Astrocyte (in vitro differentiated cells and primary cell): ENCODE measurements at regions not wholly inside any gene's neighbourhood (a gene's known extent, or its start where the extent isn't known, plus 50 kb on each side); places are given as distances from the start of the nearest gene placed in this dataset.

Experiments
- DNase-seq: peaks from one replicate; pipeline ENCODE4 v3.0.0-alpha.2; 2010; ENCODE audit warnings: low read depth
- FAIRE-seq: peaks from 2 replicates; lab custom pipeline; 2011; peaks lifted over from hg19 to GRCh38; lab: Jason Lieb, UNC
- H2AFZ ChIP-seq: 2 replicates; pipeline ENCODE4 v1.6.0; 2012; ENCODE audit warnings: low read depth, low read length, inconsistent platforms
- H3K27ac ChIP-seq: 2 replicates; pipeline ENCODE4 v1.5.1; 2011; ENCODE audit warnings: low read depth, low read length, inconsistent platforms
- H3K27me3 ChIP-seq: 2 replicates; pipeline ENCODE4 v1.6.0; 2011; ENCODE audit warnings: low read length, inconsistent platforms; ENCODE audit not compliant: insufficient read depth
- H3K36me3 ChIP-seq: 2 replicates; pipeline ENCODE4 v1.5.1; 2011; ENCODE audit warnings: low read length, inconsistent platforms; ENCODE audit not compliant: insufficient read depth
- H3K4me1 ChIP-seq: 2 replicates; pipeline ENCODE4 v1.5.1; 2011; ENCODE audit warnings: low read length, inconsistent platforms; ENCODE audit not compliant: insufficient read depth
- H3K4me2 ChIP-seq: 2 replicates; pipeline ENCODE4 v1.6.0; 2012; ENCODE audit warnings: low read length, inconsistent platforms
- H3K4me3 ChIP-seq: 2 replicates; pipeline ENCODE4 v1.5.1; 2011; ENCODE audit warnings: low read depth, mild to moderate bottlenecking, low read length, inconsistent platforms; ENCODE audit not compliant: insufficient read depth
- H3K79me2 ChIP-seq: 2 replicates; pipeline ENCODE4 v1.6.0; 2012; ENCODE audit warnings: mild to moderate bottlenecking, low read length, inconsistent platforms; ENCODE audit not compliant: insufficient read depth
- H3K9ac ChIP-seq: 2 replicates; pipeline ENCODE4 v1.6.0; 2012; ENCODE audit warnings: mild to moderate bottlenecking, low read length, inconsistent platforms
- H3K9me3 ChIP-seq: 2 replicates; pipeline ENCODE4 v1.5.1; 2012; ENCODE audit warnings: low read depth, mild to moderate bottlenecking, low read length, inconsistent platforms; ENCODE audit not compliant: insufficient read depth
- H4K20me1 ChIP-seq: 2 replicates; pipeline ENCODE4 v1.6.0; 2012; ENCODE audit warnings: low read length, inconsistent platforms; ENCODE audit not compliant: insufficient read depth
- H3K27ac Mint-ChIP-seq: one replicate; pipeline ENCODE4 v1.8.0; 2021; ENCODE audit warnings: mild to moderate bottlenecking, mixed read lengths; ENCODE audit not compliant: unreplicated experiment
- H3K27me3 Mint-ChIP-seq: one replicate; pipeline ENCODE4 v1.8.0; 2021; ENCODE audit warnings: low read depth, mixed read lengths; ENCODE audit not compliant: unreplicated experiment
- H3K36me3 Mint-ChIP-seq: one replicate; pipeline ENCODE4 v1.8.0; 2021; ENCODE audit warnings: low read depth, mixed read lengths; ENCODE audit not compliant: unreplicated experiment
- H3K4me1 Mint-ChIP-seq: one replicate; pipeline ENCODE4 v1.8.0; 2021; ENCODE audit warnings: low read depth, mixed read lengths; ENCODE audit not compliant: unreplicated experiment
- H3K4me3 Mint-ChIP-seq: one replicate; pipeline ENCODE4 v1.8.0; 2021; ENCODE audit warnings: mild to moderate bottlenecking, moderate library complexity, mixed read lengths; ENCODE audit not compliant: unreplicated experiment
- H3K9me3 Mint-ChIP-seq: one replicate; pipeline ENCODE4 v1.8.0; 2021; ENCODE audit warnings: mild to moderate bottlenecking, mixed read lengths; ENCODE audit not compliant: unreplicated experiment
- CTCF ChIP-seq: IDR thresholded peaks from 2 replicates; pipeline ENCODE4 v1.5.1; 2011; ENCODE audit warnings: low read depth, mild to moderate bottlenecking, inconsistent platforms, low read length, moderate library complexity; ENCODE audit not compliant: insufficient read depth
- EZH2 ChIP-seq: IDR thresholded peaks from 2 replicates; pipeline ENCODE4 v1.6.1; 2012; ENCODE audit warnings: mild to moderate bottlenecking, low read length, inconsistent platforms; ENCODE audit not compliant: insufficient read depth

DNA sequence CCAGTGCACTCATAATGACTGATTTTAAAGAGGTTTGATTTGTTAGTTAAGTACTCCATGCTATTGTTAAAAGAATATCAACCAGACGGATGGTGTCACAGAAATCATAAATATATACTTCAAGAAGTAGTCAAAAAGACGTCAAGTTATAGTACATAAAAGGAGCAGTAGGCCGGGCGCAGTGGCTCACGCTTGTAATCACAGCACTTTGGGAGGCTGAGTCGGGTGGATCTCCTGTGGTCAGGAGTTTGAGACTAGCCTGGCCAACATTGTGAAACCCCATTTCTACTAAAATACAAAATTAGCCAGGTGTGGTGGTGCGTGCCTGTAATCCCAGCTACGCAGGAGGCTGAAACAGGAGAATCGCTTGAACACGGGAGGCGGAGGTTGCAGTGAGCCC lies 721.7 kb downstream of the JRKL start:
- no peak for FAIRE-seq
- no peak overlapping the region for H3K4me3 ChIP-seq
- no peaks in the 10 kb centered on the region for H3K4me1 Mint-ChIP-seq
- H4K20me1 ChIP-seq = no peaks in the 10 kb centered on the region
- no peak overlapping the region for H3K4me2 ChIP-seq
- no peak overlapping the region for H3K27ac Mint-ChIP-seq
- H3K79me2 ChIP-seq = no peaks in the 10 kb centered on the region
- no peaks in the 10 kb centered on the region for H3K36me3 ChIP-seq
- H3K9ac ChIP-seq = no peak overlapping the region
- no peak overlapping the region for H3K27ac ChIP-seq
- DNase-seq = no peak
- no peaks in the 10 kb centered on the region for H3K27me3 Mint-ChIP-seq
- H3K4me1 ChIP-seq = no peaks in the 10 kb centered on the region
- H3K27me3 ChIP-seq = no peaks in the 10 kb centered on the region
- no peak overlapping the region for H2AFZ ChIP-seq
- no peaks in the 10 kb centered on the region for H3K36me3 Mint-ChIP-seq
- TF ChIP-seq CTCF = no peak
- no peak for TF ChIP-seq EZH2
- H3K9me3 ChIP-seq = no peaks in the 10 kb centered on the region
- no peaks in the 10 kb centered on the region for H3K9me3 Mint-ChIP-seq
- H3K4me3 Mint-ChIP-seq = no peak overlapping the region

GRCh38 chr11:97118614-97119200 lies 728.9 kb downstream of the JRKL start:
- no peaks in the 10 kb centered on the region for H3K79me2 ChIP-seq
- H3K9ac ChIP-seq = no peak overlapping the region
- Mint-ChIP-seq H3K9me3 (no peaks in the 10 kb centered on the region), H3K27ac (no peak overlapping the region), H3K4me3 (no peak overlapping the region), H3K27me3 (no peaks in the 10 kb centered on the region), H3K4me1 (no peaks in the 10 kb centered on the region), H3K36me3 (no peaks in the 10 kb centered on the region)
- H3K4me3 ChIP-seq = no peak overlapping the region
- TF ChIP-seq EZH2 = no peak
- TF ChIP-seq CTCF = no peak
- H3K27ac ChIP-seq = no peak overlapping the region
- no peak for DNase-seq
- FAIRE-seq = no peak
- no peaks in the 10 kb centered on the region for H3K27me3 ChIP-seq
- H3K4me2 ChIP-seq = no peak overlapping the region
- H3K4me1 ChIP-seq = no peaks in the 10 kb centered on the region
- H2AFZ ChIP-seq = no peak overlapping the region
- no peaks in the 10 kb centered on the region for H3K36me3 ChIP-seq
- no peaks in the 10 kb centered on the region for H3K9me3 ChIP-seq
- H4K20me1 ChIP-seq = no peaks in the 10 kb centered on the region

DNA sequence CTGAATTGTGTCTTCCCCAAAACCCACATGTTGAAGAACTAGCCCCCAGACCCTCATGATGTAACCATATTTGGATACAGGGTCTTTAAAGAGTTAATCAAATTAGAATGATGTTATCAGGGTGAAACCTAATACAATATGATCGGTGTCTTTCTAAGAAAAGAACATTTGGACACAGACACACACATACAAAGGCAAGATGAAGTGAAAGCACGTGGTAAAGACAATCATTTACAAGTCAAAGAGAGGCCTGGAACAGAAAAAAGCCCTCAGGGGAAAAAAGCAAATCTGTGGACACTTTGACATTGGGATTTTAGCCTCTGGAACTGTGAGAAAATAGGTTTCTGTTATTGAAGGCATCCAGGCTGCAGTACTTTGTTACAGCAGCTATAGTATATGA lies 733.4 kb downstream of the JRKL start:
- H3K27me3 Mint-ChIP-seq = no peaks in the 10 kb centered on the region
- H3K36me3 Mint-ChIP-seq = no peaks in the 10 kb centered on the region
- Histone ChIP-seq H3K4me1 (no peaks in the 10 kb centered on the region), H4K20me1 (no peaks in the 10 kb centered on the region), H3K27me3 (no peaks in the 10 kb centered on the region), H3K9ac (no peak overlapping the region), H3K4me3 (no peak overlapping the region), H2AFZ (no peak overlapping the region), H3K36me3 (no peaks in the 10 kb centered on the region), H3K79me2 (no peaks in the 10 kb centered on the region), H3K27ac (no peak overlapping the region), H3K4me2 (no peak overlapping the region), H3K9me3 (no peaks in the 10 kb centered on the region)
- DNase-seq (no peak), FAIRE-seq (no peak)
- TF ChIP-seq EZH2 (no peak), CTCF (no peak)
- no peak overlapping the region for H3K27ac Mint-ChIP-seq
- H3K9me3 Mint-ChIP-seq = peaks cover 2% of the 10 kb centered on the region
- no peaks in the 10 kb centered on the region for H3K4me1 Mint-ChIP-seq
- no peak overlapping the region for H3K4me3 Mint-ChIP-seq
